ENCODE measurements at regions not wholly inside any gene's neighbourhood (a gene's known extent, or its start where the extent isn't known, plus 50 kb on each side); places are given as distances from the start of the nearest gene placed in this dataset.

- H3K36me3 Mint-ChIP-seq: no peaks in the 10 kb centered on the region
- H3K27ac Mint-ChIP-seq: no peak overlapping the region
- TF ChIP-seq GRHL2 (CRISPR knock-in tag; IDR thresholded peaks at IDR 0.05; ENCODE audit: insufficient replicate concordance, severe bottlenecking): no peak
- TF ChIP-seq ZNF671 (CRISPR knock-in tag; IDR thresholded peaks at IDR 0.05): no peak
- TF ChIP-seq TEAD1 (CRISPR knock-in tag; IDR thresholded peaks at IDR 0.05): no peak
- H3K9me3 Mint-ChIP-seq: peaks cover 4% of the 10 kb centered on the region; the same call in 1 of the 2 replicates
- H3K4me1 Mint-ChIP-seq: peaks cover 12% of the 10 kb centered on the region
- DNase-seq (ENCODE audit: low spot score): no peak
- no peak for ATAC-seq
- no peak overlapping the region for H3K4me3 Mint-ChIP-seq
- H3K27me3 Mint-ChIP-seq (ENCODE audit: low read depth): no peaks in the 10 kb centered on the region
- ChIA-PET CTCF (interaction anchor here (0.5 kb wide), 1 partner anchor 550 kb away, joined by 3 read pairs; no protein-coding TSS in a partner anchor), POLR2A (no interaction called here)
Measured at GRCh38 chr5:175088963-175089362, 355.0 kb downstream of the DRD1 start.

- Mint-ChIP-seq H3K27me3 (ENCODE audit: low read depth) (no peaks in the 10 kb centered on the region), H3K4me1 (no peaks in the 10 kb centered on the region), H3K36me3 (no peaks in the 10 kb centered on the region), H3K27ac (no peak overlapping the region), H3K4me3 (no peak overlapping the region), H3K9me3 (peaks cover 4% of the 10 kb centered on the region; the same call in 1 of the 2 replicates)
- ATAC-seq (no peak), DNase-seq (ENCODE audit: low spot score) (no peak)
- TF ChIP-seq GABPB1 (CRISPR knock-in tag; IDR thresholded peaks at IDR 0.05) (no peak), MAX (CRISPR knock-in tag; IDR thresholded peaks at IDR 0.05) (no peak), ZNF317 (CRISPR knock-in tag; IDR thresholded peaks at IDR 0.05; ENCODE audit: borderline replicate concordance, low read depth) (no peak), PRRX2 (CRISPR knock-in tag; IDR thresholded peaks at IDR 0.05) (no peak), NFYB (CRISPR knock-in tag; conservative IDR thresholded peaks at IDR 0.05; ENCODE audit: low read depth) (no peak), ETV6 (CRISPR knock-in tag; IDR thresholded peaks at IDR 0.05) (no peak), JAZF1 (CRISPR knock-in tag; IDR thresholded peaks at IDR 0.05) (no peak), E2F1 (CRISPR knock-in tag; IDR thresholded peaks at IDR 0.05) (no peak), ZNF219 (CRISPR knock-in tag; IDR thresholded peaks at IDR 0.05; ENCODE audit: borderline replicate concordance) (no peak), CREB1 (CRISPR knock-in tag; IDR thresholded peaks at IDR 0.05) (no peak), OVOL2 (CRISPR knock-in tag; IDR thresholded peaks at IDR 0.05; ENCODE audit: borderline replicate concordance) (no peak), HMGA2 (CRISPR knock-in tag; IDR thresholded peaks at IDR 0.05) (no peak), ZBTB21 (CRISPR knock-in tag; IDR thresholded peaks at IDR 0.05; ENCODE audit: borderline replicate concordance) (no peak), ARID4B (CRISPR knock-in tag; IDR thresholded peaks at IDR 0.05; ENCODE audit: borderline replicate concordance) (no peak), ZNF281 (CRISPR knock-in tag; IDR thresholded peaks at IDR 0.05) (no peak)
- POLR2A ChIA-PET: no interaction called here
- CTCF ChIA-PET: no interaction called here
Measured at GRCh38 chr5:175082866-175083590, 358.6 kb downstream of the MSX2 start.

Data from WTC11 (cell line).